ENCODE measurements at regions not wholly inside any gene's neighbourhood (a gene's known extent, or its start where the extent isn't known, plus 50 kb on each side); places are given as distances from the start of the nearest gene placed in this dataset.
A peak's percentile ranks its signal among the peaks of the same experiment; 100 is the strongest.
"Not testable (repeated sequence)": the region's sequence is repeated elsewhere in the genome, so short reads cannot be mapped to it uniquely, and the experiment has no call there.

DNA sequence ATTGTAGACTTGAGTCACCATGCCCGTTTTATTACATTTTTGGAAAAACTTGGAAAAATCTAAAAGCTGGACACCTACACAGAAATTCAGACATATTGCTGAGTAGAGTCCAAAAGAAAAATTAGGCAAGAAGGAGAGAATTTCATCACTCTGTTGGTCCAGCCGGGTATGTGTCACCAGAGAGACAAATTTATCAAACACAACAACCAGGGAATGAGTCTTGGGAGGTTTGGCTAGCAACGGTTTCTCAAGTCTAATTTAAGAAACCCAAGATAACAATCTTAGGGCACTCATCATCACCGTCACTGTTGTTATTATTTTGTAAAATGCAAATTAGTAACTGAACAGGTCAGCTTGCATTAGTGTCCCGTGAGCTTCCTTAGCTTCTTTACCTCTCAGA lies 197.5 kb upstream of the C2CD4B start:
- DNase-seq (ENCODE audit: low read depth): peak; percentile 91
- TF ChIP-seq, protein P1, sequence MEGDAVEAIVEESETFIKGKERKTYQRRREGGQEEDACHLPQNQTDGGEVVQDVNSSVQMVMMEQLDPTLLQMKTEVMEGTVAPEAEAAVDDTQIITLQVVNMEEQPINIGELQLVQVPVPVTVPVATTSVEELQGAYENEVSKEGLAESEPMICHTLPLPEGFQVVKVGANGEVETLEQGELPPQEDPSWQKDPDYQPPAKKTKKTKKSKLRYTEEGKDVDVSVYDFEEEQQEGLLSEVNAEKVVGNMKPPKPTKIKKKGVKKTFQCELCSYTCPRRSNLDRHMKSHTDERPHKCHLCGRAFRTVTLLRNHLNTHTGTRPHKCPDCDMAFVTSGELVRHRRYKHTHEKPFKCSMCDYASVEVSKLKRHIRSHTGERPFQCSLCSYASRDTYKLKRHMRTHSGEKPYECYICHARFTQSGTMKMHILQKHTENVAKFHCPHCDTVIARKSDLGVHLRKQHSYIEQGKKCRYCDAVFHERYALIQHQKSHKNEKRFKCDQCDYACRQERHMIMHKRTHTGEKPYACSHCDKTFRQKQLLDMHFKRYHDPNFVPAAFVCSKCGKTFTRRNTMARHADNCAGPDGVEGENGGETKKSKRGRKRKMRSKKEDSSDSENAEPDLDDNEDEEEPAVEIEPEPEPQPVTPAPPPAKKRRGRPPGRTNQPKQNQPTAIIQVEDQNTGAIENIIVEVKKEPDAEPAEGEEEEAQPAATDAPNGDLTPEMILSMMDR (conservative IDR thresholded peaks at IDR 0.05; ENCODE audit: low read length): no peak
- no peak overlapping the region for H3K4me3 ChIP-seq (ENCODE audit: low read length)

DNA sequence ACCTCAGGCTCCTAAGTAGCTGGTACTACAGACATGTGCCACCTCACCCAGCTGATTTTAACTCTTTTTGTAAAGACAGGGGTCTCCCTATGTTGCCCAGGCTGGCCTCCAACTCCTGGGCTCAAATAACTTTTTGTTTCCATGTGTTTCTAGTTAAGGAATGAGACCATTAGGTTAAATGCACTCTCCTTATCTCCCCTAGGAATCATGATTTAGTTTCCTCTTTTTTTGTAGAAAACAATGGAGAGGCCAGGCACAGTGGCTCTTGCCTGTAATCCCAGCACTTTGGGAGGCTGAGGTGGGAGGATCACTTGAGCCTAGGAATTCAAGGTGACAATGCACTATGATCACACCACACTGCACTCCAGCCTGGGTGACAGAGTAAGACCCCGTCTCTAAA lies 198.8 kb upstream of the C2CD4B start:
- no peak overlapping the region for H3K4me3 ChIP-seq (ENCODE audit: low read length)
- TF ChIP-seq, protein P1 (conservative IDR thresholded peaks at IDR 0.05; ENCODE audit: low read length): no peak
- no peak for DNase-seq (ENCODE audit: low read depth)

DNA sequence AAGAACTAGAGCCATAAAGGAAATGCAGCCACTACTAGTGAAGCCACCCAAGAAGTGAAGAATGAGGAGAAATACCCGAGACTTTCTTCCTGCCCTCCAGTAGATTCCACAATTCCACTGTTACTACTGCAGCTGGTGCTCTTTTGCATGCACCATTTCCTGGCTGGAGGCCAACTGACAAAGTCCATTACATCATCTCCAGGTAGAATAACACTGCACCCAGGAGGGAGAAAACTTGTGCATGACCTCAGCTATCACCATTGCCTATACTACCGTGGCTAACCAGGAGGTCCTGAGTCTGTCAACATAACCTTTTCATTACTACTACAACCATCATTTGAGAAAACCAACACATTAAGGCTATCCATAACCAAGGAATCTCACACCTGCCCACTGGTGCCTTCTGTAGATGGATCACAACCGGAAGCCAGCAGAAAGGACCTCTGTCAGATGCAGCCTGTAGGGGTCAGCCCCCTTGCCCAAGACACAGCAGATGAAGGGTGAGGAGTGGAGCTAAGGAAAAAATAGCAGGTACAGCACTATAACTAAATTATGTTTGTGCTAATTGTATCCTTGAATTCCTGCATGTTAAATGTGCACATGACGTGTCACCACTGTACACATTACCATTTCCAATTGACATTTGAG lies 200.8 kb upstream of the C2CD4B start:
- TF ChIP-seq, protein P1 (conservative IDR thresholded peaks at IDR 0.05; ENCODE audit: low read length): no peak
- DNase-seq (ENCODE audit: low read depth): no peak
- H3K4me3 ChIP-seq (ENCODE audit: low read length): no peak overlapping the region

DNA sequence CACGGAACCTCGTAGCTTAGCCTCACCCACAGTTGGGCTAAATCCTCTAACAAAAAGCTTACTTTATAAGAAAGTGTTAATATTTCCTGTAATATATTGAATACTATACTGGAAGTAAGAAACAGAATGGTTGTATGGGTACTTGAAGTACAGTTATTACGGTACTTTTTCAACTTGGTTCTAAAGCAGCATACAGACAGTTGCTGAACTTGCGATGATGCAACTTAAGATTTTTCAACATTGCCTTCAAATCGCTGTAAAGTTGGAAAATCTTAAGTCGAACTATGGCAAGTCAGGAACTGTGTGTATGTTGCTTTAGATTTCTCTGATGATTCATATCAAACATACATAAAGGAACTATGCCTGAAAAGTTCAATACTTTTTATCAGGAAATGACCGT lies 204.4 kb upstream of the C2CD4B start:
- no peak for DNase-seq (ENCODE audit: low read depth)
- H3K4me3 ChIP-seq (ENCODE audit: low read length): no peak overlapping the region
- TF ChIP-seq, protein P1 (conservative IDR thresholded peaks at IDR 0.05; ENCODE audit: low read length): no peak

DNA sequence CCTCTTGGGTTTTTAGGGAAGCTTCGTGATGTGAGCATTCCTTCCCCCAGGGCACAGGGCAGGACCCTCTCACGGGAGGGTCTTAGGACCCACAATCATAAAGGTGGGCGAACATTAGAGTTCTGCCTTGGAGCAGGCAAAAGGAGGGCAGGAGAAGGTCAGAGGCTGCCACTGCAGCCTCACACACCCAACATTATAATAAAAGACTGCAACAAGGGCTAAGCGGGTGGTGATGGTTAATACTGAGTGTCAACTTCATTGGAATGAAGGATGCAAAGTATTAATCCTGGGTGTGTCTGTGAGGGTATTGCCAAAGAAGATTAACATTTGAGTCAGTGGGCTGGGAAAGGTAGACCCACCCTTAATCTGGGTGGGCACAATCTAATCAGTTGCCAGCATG lies 206.6 kb upstream of the C2CD4B start:
- DNase-seq (ENCODE audit: low read depth); H3K4me3 ChIP-seq (ENCODE audit: low read length): not testable (repeated sequence)

DNA sequence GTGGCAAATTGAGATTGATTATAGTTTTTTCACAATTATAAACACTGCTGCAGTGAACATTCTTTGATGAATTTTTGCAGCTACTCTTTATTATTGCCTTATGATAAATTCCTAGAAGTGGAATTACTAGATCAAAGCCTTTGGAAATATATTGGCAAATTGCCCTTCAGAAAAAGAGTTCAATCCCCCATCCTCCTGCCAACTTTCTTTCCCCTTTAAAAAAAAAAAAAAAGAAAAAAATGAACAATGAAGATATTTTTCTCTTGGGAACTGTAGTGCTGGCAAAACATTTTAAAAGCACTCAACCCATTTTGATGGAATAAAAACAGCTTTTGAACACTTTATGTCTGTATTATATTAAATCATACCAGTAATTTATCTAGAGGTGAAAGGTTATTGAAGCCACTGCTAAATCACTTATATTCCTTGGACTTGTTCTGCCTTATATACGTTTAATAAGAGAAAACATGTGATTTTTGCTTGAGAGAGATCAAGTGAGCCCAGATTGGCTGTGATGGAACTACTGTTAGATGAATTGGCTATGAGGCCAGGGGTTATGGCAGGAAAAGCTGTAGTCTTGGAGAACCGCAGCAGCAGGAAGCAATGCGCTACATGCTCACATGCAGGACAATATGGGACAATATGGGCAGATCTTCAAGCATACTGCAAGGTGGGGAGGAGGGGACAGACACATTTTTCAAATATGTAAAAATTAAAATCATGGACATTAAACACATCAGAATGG lies 212.8 kb upstream of the C2CD4B start:
- TF ChIP-seq, protein P1 (conservative IDR thresholded peaks at IDR 0.05; ENCODE audit: low read length): no peak
- H3K4me3 ChIP-seq (ENCODE audit: low read length): no peak overlapping the region
- no peak for DNase-seq (ENCODE audit: low read depth)

DNA sequence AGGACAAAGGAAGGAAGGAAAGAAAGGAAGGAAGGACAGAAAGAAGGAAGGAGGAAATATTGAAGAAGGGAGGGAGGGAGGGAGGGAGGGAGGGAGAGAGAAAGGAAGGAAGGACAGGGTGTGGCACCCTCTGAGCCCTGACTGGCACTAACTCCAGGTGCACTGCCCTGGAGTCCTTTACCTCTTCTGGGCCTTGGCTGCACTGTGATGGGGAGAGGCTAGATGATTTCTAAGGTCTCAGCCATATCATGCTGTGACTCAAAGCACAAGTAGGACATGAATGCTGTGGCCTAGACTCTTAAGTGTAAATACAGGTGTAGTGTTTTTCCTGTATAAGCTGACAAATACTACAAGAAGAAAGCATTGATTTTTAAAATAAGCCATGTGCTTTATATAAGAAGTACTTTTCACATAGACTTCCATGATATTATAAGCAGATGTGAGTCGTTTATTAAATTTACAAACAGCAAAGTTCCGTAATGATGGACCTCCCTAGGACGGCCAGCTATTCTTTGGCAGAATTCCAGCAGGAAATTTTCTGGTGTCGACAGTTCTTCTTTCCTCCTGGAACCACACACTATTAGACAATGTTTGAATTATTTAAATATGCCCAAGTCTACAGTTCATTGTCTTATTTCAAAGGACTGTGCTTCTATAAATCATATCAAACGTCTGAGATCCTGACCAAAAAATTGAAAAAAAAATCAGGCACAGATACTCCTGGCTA lies 213.8 kb upstream of the C2CD4B start:
- DNase-seq (ENCODE audit: low read depth): no peak
- TF ChIP-seq, protein P1 (conservative IDR thresholded peaks at IDR 0.05; ENCODE audit: low read length): no peak
- H3K4me3 ChIP-seq (ENCODE audit: low read length): no peak overlapping the region
